HG02938 (cell line): ENCODE measurements at regions not wholly inside any gene's neighbourhood (a gene's known extent, or its start where the extent isn't known, plus 50 kb on each side); places are given as distances from the start of the nearest gene placed in this dataset.
"Not testable (repeated sequence)": the region's sequence is repeated elsewhere in the genome, so short reads cannot be mapped to it uniquely, and the experiment has no call there.

Experiments
- ATAC-seq: cut with Tn5 transposase; IDR thresholded peaks from one replicate; pipeline ENCODE4 v1.9.1; 2021; ENCODE audit warnings: mild to moderate bottlenecking, moderate library complexity; ENCODE audit not compliant: unreplicated experiment

DNA sequence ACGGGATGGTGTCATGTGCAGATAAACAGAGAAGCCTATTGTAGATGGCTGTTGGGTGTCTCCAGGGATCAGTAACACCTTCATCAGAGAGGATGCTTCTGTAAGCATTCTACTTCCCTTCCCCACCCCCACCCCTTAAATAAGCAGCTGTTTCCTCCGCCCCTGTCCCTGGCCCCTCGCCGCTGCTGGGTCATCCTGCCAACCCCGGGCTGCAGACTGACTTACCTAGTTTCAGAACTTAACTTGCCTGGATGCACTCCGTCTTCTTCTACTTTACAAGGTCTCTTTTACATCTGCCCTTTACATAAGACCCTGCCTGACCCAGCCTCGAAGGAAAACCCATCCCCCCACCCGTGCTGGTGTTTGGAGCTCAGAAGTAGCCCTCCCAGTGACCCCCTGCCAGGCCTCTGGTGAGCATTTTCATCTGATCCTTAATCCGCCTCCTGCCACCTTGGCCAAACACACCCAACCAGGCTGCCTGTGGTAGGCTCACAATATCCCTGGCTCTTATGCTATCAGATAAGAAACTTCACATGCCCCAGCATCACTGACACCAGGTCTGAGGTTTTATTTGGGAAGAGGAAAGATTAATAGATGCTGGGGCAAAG, 103.0 kb upstream of the HES1 start:
- ATAC-seq = no peak

DNA sequence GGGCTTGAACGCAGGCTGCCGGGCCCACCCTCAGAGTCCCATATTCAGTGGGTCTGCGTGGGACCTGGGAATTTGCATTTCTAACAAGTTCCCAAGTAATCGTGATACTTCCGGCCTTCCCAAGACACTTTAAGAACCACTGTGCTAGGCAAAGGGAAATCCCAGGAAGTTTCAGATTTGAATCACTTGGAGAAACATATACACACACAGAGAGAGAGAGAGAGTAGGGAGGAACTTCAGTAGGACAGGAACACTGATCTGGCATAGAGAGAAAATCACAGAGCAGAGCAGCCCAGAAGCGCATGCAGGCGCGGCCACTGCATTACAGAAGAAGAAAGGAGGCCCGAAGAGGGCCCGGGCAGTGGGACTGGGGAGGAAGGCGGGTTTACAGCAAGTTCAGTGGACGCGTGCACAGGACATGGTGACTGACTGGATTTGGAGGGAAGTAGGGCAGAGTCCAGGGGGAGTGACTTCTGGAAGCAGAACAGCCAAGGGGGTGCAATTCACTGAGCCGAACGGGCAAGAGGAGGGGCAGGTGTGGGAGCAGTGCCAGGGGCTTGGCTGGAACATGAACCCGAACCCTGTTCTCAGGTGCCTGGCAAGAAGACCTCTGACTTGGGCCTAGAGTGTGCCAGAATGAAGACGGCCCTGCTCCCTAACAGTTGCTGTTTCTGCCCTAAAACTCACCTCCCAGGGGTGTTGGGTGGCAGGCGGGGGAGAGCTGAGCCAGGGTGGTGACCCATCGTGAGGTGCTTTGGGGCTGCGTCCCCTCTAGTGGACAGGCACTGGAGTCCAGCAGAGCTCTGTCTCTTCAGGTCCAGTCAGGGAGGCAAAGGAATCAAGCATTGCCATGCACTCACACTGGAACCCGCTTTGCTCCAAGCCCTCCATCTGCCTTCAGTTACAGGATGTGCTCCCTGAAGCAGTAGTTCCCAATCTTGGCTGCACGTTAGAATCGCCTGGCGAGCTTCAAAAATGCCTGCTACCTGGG, 101.3 kb upstream of the HES1 start:
- no peak for ATAC-seq

DNA sequence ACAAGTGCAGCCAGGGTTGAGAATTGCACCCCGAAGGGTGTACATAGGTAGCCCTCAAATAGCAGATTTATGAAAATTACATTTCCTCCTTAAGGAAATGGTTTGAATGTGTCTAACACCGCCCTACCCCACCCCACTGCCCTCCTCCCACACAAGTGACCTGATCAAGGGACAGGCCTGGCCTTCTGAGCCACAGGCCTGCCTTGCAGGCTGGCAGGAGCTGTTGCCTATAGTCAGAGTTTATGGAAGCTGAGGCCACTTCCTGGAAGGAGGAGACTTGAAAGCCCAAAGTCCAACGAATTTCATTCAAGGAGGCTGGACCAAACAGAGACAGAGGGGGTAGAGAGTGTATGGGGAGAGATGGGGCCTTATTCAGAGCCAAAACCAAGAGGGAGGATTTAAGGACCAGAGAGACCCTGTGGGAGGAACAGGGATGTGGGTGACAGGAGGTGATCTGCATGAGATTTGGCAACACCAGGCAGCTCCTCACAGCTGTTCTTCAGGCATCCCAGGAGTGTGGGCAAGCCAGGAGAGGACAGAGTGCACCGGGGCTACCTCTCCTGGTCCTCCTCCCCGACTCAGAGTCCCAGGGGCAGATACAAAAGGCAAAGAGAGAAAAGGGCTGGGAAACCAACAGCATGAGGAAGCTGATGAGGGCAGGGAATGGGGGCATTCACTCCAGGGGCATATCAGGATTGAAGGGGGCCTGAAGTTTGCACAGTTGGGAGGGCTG, 100.4 kb upstream of the HES1 start:
- no peak for ATAC-seq

DNA sequence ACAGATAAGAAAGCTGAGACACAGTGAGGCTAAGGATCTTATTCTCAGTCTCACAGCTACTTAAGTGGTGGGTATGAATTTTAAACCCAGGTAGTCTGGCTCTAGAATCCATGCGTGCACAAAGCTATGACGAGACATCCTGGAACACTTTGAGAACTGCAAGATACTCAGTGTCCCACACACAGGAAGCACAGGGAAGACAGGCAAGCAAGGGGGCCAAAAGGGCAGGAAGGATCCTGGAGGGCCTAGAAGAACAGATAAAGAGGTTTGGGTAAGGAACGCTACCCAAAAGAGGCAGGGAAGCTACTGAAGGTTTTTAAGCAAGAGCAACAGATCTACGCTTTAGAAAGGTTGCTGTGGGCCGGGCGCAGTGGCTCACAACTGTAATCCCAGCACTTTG, 99.1 kb upstream of the HES1 start:
- ATAC-seq = no peak

DNA sequence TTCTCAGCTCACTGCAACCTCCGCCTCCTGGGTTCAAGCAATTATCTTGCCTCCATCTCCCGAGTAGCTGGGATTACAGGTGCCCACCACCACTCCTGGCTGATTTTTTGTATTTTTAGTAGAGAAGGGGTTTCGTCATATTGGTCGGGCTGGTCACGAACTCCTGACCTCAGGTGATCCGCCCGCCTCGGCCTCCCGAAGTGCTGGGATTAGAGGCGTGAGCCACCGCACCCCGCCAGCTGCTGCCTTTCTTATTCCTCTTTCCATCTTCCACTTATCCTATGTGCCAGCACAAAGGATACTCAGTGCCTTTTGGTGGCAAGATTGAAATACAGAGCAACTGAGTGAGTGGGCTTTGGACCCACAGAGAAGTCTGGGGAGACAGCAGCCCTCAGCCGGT, 97.6 kb upstream of the HES1 start:
- not testable (repeated sequence) for ATAC-seq

DNA sequence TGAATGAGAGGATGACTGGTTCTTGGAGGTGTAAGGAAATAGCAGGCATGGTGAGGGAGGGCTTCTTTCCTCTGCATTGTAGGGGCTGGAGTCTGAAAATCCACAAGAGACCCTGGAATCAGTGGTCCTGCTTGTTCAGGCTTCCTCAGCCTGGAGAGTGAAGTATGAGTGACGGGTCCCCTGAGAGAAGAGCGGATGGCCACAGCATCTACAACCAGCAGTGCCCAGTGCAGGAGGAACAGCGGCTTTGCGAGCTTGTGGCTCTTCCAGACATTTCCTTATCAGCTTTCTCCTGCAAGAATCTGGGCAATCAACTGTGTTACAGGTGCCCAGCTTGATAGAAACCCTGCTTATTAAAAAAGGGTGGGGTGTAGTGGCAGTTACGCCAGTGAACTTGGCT, 97.0 kb upstream of the HES1 start:
- no peak for ATAC-seq

- no peak for ATAC-seq
Observed at GRCh38 chr3:194040516-194041273, 95.3 kb upstream of the HES1 start.

DNA sequence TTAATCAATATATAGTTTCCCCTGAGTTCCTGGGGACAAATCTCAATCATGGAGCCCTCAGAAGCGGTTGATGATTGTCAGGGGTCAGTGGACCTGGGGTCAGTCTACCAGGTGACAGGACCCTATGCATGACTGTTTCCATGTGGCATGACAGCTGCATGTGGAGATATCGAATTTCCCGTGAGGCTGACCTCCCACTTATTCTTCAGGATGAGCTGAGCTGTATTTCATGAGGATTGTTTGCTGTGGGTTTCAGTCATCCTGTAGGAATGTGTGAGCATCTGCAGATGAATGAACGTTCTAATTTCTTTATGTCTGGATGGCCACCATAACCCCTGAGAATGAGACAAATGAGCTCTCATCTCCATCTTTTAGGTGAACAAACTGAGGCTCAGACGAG, 93.0 kb upstream of the HES1 start:
- ATAC-seq = no peak

GRCh38 chr3:194043516-194043915, 92.4 kb upstream of the HES1 start:
- no peak for ATAC-seq

GRCh38 chr3:194045289-194045688, 90.7 kb upstream of the HES1 start:
- peak; percentile 97 for ATAC-seq

DNA sequence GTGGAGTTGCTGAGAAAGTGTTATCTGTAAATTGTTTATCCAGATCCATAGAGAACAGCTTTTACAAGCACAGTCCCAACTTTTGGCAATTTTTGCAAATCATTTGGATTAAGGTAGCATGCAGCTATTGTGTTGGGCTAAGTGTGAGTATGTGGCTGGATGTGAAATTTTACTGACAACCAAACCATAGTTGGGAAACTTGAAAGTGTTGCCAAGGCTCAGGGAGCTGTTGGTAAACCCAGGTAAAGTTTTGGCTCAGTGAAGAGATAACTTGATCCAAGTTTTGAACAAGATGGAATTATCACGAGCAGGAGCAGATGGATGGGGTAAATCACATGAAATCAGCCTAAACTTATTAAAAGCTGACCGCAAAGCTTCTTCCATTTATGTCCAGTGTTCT, 90.0 kb upstream of the HES1 start:
- ATAC-seq = no peak

DNA sequence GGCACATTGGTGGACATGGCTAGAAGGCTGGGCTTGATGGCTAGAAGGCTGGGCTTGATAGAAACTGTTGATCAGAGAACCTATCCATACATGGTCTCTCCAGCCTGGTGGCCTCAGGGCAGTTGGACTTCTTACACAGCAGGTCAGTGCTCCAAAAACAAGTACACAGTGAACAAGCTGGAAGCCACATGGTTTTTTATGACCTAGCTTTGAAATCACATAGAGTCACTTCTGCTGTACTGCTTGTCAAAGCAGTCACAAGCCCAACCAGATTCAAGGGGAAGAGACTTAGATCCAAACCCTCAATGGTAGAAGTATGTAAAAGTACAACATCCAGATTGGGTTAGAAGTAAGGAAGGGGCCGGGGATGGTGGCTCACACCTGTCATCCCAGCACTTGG, 89.4 kb upstream of the HES1 start:
- no peak for ATAC-seq

- ATAC-seq = no peak
Observed at GRCh38 chr3:194046995-194047645, 88.8 kb upstream of the HES1 start.

- ATAC-seq = no peak
Observed at GRCh38 chr3:194049394-194049793, 86.6 kb upstream of the HES1 start.

DNA sequence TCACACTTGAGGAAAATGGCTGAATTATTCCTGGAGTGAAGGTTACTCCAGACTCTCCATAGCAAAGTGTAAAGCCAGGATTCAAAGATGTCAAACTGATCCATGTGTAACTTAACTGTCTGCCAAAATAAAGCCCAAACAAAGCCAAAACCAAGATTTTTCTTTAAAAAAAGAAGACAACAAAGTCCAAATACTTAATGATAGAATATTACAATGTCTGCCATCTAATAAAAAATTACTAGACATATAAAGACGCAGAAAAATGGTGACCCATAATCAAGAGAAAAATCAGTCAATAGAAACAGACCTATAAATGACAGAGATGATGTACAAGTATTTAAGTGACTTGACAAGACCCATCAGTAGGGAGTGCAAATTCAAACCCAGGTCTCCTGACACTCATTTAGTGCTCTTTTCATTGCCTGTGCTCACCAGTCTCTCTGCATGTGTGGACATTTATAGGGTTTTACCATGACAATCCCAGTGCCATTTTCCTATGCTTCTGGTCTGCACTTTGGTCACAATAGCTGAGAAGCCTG, 85.1 kb upstream of the HES1 start:
- no peak for ATAC-seq

- no peak for ATAC-seq
Observed at GRCh38 chr3:194051366-194052149, 84.4 kb upstream of the HES1 start.

- no peak for ATAC-seq
Observed at GRCh38 chr3:194053136-194053535, 82.8 kb upstream of the HES1 start.

- ATAC-seq = no peak
Observed at GRCh38 chr3:194054016-194054415, 81.9 kb upstream of the HES1 start.

- ATAC-seq = no peak
Observed at GRCh38 chr3:194054540-194054939, 81.4 kb upstream of the HES1 start.
